Dedifferentiated amniotic fluid mesenchymal stem cell (primary cell): ENCODE measurements at regions not wholly inside any gene's neighbourhood (a gene's known extent, or its start where the extent isn't known, plus 50 kb on each side); places are given as distances from the start of the nearest gene placed in this dataset.

Experiments used
- DNase-seq: peaks from one replicate; pipeline ENCODE4 v3.0.0-alpha.2; 2016; ENCODE audit errors: extremely low spot score

DNA sequence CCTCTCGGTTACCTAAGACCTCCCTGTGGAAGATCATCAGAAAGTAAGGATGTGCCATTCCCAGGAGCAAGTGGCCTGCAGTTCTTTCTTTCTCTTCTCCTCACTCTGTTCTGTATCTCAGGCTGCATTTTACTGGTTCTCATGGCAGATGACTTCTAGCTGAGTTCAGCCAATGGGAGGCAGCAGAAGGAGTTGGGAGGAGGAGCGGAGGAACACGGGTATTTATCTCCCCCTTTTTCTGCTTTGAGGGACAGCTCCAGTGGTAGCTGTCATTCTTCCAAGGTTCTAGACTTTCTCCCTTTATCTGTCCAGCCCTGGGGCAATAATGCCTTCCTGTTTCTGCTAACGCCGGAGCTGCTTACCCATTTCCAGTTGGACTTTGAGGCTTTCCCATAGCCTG lies 339.9 kb downstream of the NR2F2 start:
- DNase-seq = no peak

DNA sequence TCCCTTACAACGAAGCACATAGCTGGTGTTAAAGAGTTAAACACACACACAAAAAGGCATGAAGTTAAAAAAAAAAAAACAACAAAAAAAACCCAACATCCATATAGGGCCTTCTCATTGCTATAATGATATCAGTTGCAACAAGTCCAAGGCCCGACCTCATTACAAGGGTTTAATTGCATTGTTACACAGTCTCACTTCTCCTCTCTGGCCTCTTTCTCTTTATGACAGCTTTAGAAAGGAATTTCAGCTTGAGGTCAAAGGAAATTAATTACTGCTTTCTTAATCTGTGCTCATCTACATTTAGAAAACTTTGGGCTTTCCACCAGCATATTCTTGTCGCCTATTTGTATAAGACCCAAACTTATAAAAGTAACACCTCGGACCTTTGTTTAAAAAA lies 342.1 kb downstream of the NR2F2 start:
- DNase-seq = no peak

- no peak for DNase-seq
Observed at GRCh38 chr15:96678386-96678785, 347.9 kb downstream of the NR2F2 start.

GRCh38 chr15:96687388-96688107 lies 357.0 kb downstream of the NR2F2 start:
- DNase-seq = no peak

GRCh38 chr15:96690733-96691132 lies 360.2 kb downstream of the NR2F2 start:
- DNase-seq = no peak

DNA sequence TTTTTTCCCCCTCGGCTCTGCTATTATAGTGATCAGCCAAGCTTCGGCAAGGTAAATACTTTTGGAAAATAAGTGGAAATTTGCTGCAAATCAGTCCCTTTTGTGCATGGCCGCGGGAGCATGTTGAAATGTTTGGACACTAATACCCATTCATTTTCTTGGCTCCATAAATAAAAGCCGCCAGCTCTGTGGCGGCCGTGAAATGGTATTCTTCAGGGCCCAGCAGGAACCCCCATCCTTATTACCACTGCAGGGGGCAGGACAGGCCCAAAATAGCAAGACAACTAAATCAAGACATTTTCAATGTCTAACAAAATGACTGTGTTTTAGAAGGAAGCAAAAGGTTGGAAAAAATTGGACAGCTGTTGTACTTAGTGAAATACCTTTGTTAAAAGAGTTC lies 362.3 kb downstream of the NR2F2 start:
- no peak for DNase-seq

GRCh38 chr15:96693515-96693914 lies 363.0 kb downstream of the NR2F2 start:
- no peak for DNase-seq

DNA sequence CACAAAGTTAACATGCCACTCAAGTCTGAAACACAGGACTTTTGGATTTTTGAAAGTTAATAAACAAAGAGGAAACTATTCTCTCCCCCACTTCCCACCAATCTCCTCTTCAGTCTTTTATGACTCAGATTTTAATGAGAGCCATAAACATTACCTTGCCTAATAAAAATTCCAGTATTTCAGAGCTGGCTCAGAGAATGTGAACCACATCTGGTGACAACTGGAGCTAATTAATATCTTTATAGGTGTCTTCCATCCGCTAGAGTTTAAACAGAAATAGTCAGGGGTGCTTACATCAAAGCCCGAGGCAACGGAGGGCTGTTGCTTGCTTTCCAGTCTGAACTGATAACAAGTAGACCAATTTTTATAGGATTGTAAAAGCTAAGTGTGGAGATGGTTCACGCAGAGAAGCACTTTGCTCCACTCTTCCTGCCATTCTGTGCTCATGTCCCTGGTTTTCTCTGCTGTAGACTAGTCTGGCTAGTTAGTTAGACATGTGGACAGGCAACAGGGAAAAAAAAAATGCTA lies 363.6 kb downstream of the NR2F2 start:
- no peak for DNase-seq

- DNase-seq = no peak
Observed at GRCh38 chr15:96695426-96695825, 364.9 kb downstream of the NR2F2 start.

DNA sequence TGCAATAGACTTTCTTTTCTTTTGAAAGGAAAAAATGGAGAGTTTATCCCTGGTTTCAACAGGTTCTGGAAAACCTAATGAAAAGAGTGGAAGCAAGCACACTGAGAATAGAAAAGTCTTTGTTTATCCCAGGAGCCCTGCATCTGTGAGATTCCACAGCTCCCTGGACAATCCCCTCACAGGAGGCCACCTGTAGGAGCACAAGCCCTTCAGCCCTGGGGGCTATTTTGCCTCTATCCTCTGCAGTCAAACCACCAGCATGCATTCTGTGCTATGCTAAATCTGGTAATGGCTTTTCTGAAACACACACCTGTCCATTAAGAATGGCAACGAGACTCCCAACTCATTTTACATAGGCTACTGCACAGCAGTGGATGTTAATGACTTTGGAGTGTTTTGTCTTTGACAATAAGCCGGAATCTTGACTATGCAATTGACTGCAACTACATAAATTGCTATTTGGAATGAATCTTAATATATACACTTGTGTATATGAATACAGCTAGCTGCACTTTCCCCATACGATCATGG lies 369.4 kb downstream of the NR2F2 start:
- no peak for DNase-seq

- DNase-seq = no peak
Observed at GRCh38 chr15:96700555-96700954, 370.1 kb downstream of the NR2F2 start.

GRCh38 chr15:96701443-96701842 lies 370.9 kb downstream of the NR2F2 start:
- no peak for DNase-seq

DNA sequence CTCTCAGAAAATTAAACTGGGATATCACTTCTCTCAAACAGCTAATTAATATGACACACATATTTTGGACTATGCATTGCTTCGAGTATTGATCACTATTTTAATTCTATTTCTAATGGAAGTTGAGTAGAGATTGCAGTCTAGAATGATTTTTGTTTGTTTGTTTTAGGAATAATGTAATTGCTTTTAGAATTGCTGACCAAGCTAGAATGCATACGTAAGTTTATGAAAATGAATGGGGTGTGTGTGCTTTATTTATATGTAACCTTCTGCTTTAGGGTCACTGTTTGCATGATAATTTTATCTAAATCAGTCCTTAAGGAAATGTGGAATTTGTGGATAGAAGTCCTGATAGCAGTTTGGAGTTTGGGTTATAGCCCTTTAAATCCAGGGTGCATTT lies 371.4 kb downstream of the NR2F2 start:
- no peak for DNase-seq

DNA sequence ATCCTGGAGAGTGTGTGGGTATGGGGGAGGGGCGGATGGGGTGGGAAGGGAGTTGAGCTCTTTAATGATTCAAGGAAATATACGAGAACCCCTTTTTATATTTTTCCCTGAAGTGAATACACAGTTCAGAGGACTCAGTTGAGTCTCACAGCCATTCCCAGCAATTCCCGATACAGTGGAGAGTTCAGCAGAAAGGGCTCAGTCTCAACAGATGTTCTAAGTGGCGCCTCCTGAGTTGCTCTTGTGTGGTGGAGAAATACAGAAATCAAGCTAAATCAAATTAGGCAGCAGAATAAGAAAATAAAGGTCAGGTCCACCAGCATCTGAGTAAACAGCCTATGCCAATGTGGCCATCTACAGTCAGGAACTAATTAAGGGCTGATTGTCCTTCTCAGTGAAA lies 372.1 kb downstream of the NR2F2 start:
- no peak for DNase-seq

DNA sequence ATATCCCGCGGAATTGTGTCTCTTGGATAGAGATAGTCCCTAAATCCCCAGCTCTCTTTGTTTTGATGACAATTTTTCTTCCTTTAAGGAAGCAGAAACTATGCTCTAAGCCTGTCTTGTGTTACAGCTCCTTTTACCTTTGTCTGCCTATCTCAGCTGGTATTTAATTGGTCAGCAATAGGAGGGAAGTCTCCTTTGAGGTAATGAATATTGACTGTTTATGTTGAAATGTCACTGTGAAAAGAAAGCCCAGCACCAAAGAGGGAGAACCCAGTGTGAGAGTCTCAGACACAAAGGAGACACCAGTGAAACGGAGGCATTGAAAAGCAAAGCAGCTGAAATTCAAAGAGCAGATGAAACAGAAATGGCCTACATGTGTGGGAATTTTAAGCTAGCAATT lies 372.6 kb downstream of the NR2F2 start:
- no peak for DNase-seq

- no peak for DNase-seq
Observed at GRCh38 chr15:96703794-96704550, 373.5 kb downstream of the NR2F2 start.

GRCh38 chr15:96716075-96716474 lies 385.6 kb downstream of the NR2F2 start:
- DNase-seq = no peak

DNA sequence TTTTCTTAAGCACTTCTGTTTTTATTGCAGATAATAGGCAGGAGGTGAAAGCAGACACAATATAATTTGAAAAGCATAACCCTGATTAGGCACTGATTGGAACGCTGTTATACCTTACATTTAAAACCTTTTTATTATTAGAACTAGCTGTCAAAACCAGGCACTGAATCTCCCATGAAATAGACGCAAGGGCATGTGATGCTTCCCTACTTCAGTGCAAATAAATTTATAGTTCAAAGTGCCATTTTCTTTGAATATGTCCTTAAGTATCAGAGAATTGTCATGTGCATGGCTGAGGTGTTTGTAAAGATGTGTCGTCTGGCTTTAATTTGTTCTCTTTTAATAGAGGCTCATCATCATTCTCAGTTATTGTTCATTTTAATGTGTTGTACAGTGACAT lies 386.0 kb downstream of the NR2F2 start:
- no peak for DNase-seq

- DNase-seq = no peak
Observed at GRCh38 chr15:96720251-96720650, 389.8 kb downstream of the NR2F2 start.

DNA sequence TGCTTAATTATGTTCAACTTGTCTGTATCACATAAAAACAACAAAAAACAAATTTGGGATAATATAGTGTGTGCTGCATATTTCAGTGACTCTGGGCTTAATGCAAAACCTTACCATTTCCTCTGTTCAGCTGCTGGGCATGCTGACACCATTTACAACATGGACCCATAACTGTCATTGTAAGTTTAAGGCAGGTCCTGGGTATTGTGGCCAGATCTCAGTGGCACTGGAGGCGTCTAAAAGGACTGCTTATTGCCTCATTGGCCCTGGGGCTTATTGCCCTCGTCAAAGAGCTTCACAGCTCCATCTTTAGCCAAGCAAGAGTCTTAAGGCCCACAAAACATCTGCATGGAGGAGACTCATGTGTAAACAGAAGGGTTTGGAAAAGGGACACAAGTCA lies 390.2 kb downstream of the NR2F2 start:
- DNase-seq = no peak

- DNase-seq = no peak
Observed at GRCh38 chr15:96728591-96728990, 398.1 kb downstream of the NR2F2 start.

GRCh38 chr15:96732704-96733103 lies 402.2 kb downstream of the NR2F2 start:
- no peak for DNase-seq

DNA sequence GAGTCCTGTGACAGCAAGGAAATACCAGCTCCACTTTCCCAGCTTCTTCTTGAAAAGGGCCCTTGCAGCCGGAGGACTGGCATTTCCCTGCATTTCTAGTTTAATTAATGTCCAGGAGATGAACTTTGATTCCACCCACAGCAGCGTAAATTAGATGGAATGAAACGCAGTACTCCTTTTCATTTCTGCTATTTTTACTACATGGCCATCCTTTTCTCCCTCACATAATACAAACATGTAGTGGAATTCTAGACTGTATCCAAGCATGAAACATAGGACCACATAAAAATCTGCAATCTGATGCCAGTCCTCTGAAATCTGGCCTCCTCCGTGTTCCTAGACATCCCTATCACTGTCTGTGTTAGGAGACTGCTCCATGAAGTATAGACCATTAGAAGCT lies 403.2 kb downstream of the NR2F2 start:
- no peak for DNase-seq
